HG03066 (cell line): ENCODE measurements at regions not wholly inside any gene's neighbourhood (a gene's known extent, or its start where the extent isn't known, plus 50 kb on each side); places are given as distances from the start of the nearest gene placed in this dataset.
"Not testable (repeated sequence)": the region's sequence is repeated elsewhere in the genome, so short reads cannot be mapped to it uniquely, and the experiment has no call there.

ENCODE experiments used
- ATAC-seq: cut with Tn5 transposase; IDR thresholded peaks from one replicate; pipeline ENCODE4 v1.9.1; 2021; ENCODE audit warnings: low read depth; ENCODE audit not compliant: unreplicated experiment

DNA sequence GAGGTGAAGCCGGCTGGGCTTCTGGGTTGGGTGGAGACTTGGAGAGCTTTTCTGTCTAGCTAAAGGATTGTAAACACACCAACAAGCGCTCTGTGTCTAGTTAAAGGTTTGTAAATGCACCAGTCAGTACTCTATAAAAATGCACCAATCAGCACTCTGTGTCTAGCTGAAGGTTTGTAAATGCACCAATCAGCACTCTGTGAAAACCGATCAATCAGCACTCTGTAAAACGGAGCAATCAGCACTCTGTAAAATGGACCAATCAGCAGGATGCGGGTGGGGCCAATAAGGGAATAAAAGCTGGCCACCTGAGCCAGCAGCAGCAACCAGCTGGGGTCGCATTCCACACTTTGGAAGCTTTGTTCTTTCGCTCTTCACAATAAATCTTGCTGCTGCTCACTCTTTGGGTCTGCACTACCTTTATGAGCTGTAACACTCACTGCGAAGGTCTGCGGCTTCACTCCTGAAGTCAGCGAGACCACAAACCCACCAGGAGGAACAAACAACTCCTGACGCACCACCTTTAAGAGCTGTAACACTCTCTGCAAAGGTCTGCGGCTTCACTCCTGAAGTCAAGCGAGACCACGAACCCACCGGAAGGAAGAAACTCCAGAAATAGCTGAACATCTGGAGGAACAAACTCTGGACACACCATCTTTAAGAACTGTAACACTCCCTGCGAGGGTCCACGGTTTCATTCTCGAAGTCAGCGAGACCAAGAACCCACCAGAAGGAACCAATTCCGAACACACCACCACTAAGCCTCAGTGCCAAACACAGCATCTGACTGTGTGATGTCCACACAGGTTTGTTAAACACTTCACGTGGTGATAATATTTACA, 378.2 kb upstream of the CCDC54 start:
- not testable (repeated sequence) for ATAC-seq

DNA sequence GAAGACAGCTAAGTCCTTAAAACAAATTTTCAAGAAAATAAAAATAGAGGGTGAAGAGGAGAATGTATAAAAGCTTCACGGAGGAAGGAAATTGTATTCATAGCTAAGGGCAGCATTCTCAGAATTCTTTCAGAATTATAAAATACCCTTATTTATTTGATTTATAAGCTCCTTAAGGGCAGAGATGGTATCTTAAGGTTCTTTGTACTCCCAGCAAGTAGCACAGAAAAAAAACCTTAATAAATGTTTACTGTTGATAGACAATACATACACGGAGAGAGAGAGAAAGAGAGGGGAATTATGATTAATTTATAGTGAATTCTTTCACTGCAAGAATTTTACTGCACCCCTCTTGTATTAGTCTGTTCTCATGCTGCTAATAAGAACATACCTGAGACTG, 375.6 kb upstream of the CCDC54 start:
- ATAC-seq: no peak

DNA sequence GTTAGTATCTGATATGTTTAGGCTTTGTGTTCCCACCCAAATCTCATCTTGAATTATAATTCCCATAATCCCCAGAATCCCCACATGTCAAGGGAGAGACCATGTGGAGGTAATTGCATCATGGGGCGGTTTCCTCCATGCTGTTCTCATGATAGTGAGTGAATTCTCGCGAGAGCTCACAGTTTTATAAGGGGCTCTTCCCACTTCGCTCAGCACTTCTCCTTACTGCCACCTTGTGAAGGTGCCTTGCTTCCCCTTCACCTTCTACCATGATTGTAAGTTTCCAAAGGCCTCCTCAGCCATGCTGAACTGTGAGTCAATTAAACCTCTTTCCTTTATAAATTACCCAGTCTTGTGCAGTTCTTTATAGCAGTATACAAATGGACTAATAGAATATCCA, 371.9 kb upstream of the CCDC54 start:
- not testable (repeated sequence) for ATAC-seq

DNA sequence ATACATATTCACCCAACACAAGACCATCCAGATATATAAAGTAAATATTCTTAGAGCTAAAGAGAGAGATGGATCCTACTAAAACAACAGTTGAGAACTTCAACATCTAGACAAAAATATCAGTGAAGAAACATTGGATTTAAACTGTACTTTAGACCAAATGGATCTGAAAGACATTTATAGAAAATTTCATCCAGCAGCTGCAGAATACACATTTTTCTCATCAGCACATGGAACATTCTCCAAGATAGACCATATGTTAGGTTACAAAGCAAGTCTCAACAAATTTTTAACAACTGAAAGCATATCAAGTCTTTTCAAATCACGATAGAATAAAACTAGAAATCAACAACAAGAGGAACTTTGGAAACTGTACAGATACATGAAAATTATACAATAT, 369.0 kb upstream of the CCDC54 start:
- ATAC-seq: no peak

DNA sequence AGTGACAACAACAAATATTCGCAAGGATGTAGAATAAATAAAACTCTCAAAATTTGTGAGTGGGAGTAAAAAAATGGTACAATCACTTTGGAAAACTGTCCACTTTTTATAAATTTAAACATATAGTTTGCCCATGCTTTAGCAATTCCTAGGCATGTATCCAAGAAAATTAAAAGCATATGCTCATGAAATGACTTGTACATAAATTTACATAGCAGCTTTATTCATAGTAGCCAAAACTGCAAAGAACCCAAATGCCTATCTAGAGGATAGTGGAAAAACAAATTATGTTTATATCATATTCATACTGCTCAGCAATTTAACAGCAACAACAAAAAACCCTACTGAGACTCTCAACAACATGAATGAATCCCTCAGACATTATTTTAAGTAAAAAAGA, 363.6 kb upstream of the CCDC54 start:
- no peak for ATAC-seq

DNA sequence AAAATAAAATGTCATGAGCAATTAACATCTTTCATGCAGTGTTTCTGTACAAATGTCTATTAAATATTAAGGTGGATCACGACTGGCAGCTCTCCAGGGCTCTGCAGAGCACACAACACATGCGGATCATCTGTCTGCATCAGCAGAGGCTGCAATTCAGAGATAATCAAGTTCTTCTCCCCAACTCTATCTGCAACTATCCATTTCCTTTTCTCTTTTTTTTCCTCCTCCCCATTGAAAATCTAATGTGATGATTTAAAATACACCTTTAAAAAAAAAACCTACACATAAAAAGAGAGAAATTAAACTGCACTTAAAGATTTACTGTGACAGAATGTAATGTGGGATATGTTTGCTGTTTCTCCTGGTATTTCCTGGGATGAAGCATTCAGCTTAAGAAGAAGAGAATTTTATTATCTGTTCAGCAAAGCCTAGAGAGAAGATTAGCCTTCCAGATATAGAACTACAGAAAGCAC, 352.6 kb upstream of the CCDC54 start:
- no peak for ATAC-seq

DNA sequence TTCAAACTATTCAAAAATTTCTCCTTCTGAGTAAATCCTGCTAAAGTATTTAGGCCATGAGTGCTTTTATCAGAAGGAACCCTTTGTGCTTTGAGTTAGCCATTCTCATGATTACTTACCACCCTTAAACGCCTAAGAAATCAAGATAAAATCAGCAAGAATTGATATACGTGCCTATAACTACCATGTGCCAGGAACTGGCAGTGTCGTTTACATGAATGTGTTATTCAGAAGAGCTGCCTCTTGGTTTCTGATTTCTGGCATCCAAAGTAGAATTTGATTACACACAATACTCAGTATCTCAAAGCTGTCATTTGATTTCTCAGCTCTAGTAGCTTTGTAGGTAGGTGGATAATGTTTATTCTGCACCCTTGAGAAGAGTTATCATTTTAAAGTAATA, 351.3 kb upstream of the CCDC54 start:
- ATAC-seq: no peak

DNA sequence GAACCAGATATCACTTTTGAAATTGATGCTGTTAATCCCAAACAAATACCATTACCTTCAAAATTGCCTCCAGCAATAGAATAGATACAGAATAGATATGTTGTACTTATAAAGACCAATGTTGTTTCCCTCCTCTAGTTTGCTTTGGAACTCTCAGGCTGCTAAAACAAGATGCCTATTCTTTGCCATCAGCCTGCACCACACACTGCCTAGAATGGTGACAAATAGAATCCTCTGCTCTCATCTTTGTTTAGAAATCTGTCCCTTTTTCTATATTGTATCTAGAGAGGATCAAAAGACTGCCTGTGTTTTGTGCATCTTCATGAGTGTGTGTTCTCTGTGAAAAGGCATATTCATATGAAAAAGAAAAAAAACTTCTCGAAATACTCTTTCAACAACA, 349.2 kb upstream of the CCDC54 start:
- no peak for ATAC-seq

DNA sequence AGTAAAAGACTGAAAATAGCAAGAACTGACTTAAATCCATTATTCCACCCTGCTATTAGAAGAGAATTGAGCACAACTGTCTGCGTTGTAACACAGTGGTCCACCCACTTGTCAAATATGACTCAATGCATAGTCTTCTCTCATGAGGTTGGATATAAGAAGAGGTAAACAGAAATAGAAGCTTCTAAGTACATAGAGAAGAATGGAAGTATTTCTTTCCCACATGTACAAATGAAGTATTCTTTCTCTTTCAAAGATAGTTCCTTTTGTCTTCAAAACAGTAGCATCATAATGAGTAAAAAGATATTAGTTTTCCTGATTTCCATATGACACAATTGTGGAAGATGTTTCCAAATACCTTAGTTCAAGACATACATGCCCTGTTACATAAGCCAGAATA, 348.6 kb upstream of the CCDC54 start:
- ATAC-seq: no peak

DNA sequence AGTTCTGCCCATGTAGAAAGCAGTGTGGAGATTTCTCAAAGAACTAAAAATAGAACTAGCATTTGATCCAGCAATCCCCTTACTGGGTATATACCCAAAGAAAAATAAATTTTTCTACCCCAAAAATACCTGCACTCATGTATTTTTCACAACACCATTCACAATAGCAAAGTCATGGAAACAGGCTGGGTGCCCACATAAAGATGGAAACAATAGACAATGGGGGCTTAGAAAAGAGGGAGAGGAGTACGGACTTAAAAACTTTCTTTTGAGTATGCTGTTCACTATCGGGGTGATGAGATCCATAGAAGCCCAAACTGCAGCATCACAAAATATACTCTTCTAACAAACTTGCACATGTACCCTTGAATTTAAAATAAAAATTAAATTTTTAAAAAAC, 345.1 kb upstream of the CCDC54 start:
- no peak for ATAC-seq

DNA sequence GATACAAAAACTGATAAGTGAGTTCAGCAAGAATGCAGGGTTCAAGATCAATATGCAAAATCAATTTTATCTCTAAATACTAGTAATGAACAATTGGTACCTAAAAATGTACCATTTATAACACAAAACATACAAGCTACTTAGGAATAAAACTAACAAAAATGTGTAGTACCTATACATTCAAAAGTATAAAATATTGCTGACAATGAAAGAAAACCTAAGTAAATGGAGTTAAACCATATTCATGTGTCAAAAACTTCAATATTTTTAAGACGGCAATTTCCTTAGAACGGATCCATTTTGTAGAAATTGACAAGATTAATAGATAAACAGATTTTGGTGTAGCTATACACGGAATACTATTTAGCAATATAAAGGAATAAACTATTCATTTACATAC, 343.1 kb upstream of the CCDC54 start:
- ATAC-seq: no peak

DNA sequence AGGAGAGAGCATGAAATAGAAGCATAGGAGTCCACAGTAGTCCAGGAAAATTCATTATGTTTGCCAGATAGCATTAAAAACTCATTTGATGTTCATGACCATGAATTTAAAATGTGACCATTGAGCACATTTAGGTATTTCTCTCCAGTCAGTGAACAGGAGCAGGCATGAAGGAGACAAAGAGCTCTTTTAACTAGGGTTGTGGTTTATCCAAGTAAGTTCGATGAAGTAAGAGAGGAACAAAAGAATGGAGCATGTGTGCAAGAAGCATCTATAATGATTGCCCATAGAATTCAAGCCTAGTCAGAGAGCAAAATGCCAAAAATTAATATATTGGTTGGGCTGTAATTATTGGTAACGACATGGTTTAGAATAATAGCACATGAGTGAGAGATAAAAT, 342.1 kb upstream of the CCDC54 start:
- no peak for ATAC-seq

DNA sequence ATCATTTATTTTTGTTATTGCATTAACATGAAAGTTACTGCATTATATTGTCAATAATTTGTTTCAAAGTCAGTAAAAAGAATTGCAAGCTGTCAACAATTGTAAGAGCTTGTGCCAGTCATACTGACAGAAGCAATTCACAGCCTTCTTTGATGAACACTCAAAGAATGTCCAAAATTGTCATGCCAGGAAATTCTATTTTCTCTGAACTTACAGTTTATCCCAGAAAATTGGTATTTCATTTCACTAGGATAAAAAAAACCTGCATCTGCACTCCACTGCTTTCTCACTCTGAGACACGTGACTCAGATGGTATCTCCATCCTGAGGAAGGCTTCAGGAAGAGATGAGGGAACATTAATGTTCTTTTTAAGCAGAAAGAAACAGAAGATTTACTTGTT, 332.6 kb upstream of the CCDC54 start:
- no peak for ATAC-seq

DNA sequence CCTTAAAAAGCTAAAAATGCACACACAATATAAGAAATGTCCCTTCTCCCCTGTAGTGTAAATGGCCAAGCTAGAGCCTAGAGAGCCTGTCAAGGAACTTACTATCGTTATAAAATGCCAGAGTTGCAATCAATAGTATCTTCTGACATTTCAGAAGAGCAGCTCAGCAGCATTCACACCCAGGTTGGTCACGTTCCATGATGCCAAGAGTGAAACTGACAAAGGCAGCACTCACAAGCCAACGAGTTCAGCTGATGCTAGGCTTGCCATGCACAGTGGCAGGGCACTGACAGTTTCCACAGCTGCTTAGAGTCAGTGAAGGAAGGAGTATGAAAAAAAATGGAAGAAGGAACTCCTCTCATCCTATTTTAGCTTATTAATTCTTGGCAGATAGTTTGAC, 331.4 kb upstream of the CCDC54 start:
- no peak for ATAC-seq

DNA sequence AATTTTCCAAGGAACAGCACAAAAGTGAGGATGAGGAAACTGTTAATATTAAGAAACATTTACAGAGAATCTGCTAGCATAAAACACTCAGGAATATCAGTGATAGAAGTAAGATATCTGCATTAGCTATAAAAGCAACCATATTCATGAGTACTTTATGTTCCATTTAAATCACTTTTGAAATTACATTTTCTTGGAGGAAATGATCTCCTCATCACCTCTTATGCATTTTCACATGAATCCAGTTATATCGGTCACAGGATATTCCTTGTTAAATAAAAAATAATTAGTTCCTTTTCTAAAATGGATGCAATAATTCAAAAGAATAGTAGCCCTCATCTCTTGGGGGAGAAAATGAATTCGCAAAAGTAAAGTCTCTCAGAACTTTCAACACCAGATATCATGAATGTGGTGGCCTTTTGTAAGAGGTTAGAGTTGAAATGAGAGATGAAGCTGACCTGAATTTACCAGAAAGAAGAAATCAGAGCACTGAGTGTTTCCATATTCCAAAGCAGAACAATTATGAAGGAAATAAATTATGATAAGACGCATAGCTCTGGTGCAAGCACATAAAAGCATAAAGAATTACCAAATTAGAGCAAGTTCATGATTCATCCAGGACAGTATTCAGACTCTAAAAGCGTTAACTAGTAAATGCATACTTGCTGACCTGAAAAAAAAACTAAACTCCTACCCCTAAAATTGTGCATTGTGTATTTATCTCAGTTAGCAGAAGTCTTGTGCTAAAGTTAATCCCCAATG, 321.9 kb upstream of the CCDC54 start:
- ATAC-seq: no peak

DNA sequence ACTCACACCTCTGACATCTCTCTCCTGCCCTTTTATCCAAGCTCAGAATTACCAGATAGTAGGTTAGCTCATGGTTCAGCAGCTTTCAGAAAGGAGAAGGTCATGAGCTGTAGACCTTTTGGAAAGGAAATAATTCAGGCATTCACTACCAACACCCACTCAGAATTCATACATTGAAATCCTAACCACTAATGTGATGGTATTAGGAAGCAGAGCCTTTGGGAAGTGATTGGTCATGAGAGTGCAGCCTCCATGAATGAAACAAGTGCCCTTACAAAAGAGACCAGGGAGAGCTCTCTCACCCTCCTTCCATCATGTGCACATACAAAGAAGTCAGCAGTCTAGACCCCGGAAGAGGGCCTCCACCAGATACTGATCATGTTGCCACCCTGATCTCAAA, 315.8 kb upstream of the CCDC54 start:
- ATAC-seq: no peak

DNA sequence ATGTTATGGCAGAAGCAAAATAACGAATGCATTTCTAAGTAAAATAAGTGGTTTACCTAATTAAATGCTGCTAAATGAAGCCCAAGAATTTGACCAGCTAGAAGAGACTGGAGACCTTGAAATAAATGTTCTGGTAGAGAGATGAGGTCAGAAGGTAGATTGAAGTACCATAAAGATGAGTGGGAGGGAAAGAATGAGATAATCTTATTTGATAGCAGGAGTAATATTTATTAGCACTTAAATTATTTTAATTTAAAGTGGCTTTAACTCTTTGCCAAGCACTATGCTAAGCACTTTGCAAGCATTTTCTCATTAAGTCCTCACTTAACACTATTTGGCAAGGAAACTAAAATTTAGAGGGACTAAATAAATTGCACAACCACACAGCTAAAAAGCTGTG, 314.9 kb upstream of the CCDC54 start:
- ATAC-seq: no peak

DNA sequence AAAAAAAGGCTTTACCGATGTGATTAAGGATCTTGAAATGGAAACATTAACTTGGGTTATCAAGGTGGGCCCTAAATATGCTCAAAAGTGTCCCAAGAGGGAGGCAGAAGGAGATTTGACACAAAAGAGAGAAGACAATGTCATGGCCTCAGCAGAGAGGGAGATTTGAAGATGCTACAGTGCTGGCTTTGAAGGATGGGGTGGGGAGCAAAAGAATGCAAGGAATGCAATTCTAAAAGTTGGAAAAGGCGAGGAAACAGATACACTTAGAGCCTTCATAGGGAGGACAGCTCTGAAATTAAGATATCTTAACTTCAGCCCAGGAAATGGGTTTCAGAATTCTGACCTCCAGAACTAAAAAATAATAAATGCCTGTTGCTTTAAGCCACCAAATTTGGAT, 314.5 kb upstream of the CCDC54 start:
- no peak for ATAC-seq

DNA sequence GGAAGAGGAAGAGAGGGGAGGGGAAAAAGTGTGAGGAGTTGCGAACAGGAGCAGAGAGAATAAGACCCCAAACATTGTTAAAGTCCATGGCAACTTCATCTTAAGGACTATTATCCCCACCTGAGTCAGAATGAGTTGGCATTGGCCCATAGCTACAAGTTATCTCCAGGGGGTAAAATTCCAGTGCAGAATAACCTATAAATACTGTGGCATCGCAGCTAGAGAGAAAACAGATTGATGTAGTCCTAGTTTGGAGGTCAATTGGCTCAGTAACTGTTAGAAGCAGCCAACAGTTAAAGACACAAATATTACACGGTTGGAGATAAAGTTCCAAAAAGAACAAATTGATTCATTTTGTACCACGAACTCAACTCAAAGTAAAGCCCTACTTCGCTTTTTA, 313.9 kb upstream of the CCDC54 start:
- no peak for ATAC-seq

DNA sequence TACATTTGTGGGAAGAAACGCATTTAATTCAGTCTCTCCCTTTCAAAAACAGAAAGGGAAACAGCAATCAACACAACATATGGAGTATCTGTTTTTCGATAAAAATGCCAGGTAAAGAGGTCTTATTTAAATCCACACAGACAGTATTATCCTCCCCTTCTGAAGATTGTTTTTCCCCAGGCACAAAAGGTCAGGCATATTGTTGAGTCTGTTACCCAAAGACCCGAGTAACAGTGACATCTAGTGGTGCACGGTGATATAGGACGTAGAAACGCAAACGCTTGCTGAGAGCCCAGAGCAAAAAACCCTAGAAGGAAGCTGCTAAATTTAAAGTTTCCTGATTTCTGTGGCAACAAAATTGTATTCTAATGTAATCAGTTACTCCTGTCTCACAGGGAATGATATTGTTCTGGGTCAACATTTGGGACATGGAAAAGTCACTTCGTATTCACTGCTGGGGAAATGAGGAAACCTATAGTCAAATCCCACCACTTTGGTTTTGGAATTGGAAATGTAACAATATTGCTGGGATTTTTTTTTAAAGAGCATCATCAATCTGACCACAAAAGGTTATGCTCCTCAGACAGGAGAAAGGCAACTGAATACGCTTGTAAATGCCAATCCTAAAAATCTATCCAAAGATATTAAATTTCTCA, 312.7 kb upstream of the CCDC54 start:
- ATAC-seq: peak; percentile 90

DNA sequence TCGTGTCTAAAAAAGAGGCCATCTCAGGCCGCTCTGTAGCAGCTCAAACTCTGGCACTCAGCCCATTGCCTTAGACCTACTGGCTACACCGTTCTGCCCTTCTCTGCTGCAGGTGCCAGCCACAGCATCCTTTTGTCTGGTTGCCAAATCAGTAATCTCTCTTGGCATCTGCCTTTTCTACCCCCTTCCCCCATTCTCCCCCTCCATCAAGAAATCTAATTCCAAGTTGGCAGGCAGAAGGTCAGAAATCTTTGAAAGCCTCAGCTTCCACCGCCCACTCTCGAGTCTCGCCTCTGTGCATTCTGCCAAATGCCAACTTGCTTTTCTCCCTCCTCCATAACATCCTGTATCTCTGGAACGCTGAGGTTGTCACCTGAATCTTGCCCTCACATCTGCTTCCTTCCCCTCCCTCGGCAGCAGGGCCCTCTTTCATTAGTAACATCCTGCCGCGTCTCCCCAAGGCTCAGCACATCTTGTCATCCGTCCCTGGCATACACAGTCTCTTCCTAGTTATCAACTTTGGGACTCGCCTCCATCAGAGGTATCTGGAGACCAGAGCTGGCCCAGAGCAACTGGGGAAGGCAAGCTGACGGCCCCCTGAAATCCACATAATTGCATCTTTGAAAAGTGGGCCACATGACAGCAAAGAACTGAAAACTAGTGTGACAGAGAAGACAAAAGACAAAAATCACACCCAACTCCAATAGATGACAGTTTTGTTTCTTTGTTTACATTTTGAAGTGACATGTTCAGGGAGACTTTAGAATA, 312.0 kb upstream of the CCDC54 start:
- no peak for ATAC-seq
